Mammary epithelial cell (primary cell): ENCODE measurements at regions not wholly inside any gene's neighbourhood (a gene's known extent, or its start where the extent isn't known, plus 50 kb on each side); places are given as distances from the start of the nearest gene placed in this dataset.

Experiments
- CTCF ChIP-seq, 2 donors: IDR thresholded peaks in 1 of 2; conservative IDR thresholded peaks in 1 of 2; 2 replicates each; pipeline ENCODE4 v1.5.1; 2011 to 2012; ENCODE audit warnings: inconsistent platforms in 2 of 2, low read length in 2 of 2, mild to moderate bottlenecking in 2 of 2, control low read depth in 1 of 2, low read depth in 1 of 2; ENCODE audit not compliant: insufficient read depth in 1 of 2; ENCODE audit errors: extremely low read depth in 1 of 2
- EZH2 ChIP-seq: IDR thresholded peaks from 2 replicates; pipeline ENCODE4 v1.6.1; 2012; ENCODE audit warnings: low read length, inconsistent platforms, borderline replicate concordance

GRCh38 chr7:69095649-69096048, 502.6 kb upstream of the AUTS2 start:
- no peak for TF ChIP-seq CTCF (conservative IDR thresholded peaks at IDR 0.05 in 1 of 2, IDR thresholded peaks at IDR 0.05 in 1 of 2; ENCODE audit: extremely low read depth in 1 of 2, insufficient read depth in 1 of 2, low read depth in 1 of 2, low read length in 2 of 2)
- no peak for TF ChIP-seq EZH2
